GM12865 (cell line): ENCODE measurements at regions not wholly inside any gene's neighbourhood (a gene's known extent, or its start where the extent isn't known, plus 50 kb on each side); places are given as distances from the start of the nearest gene placed in this dataset.

ENCODE experiments used
- DNase-seq: peaks from one replicate; pipeline ENCODE4 v3.0.0; 2010; ENCODE audit warnings: low read depth
- H3K4me3 ChIP-seq: 2 replicates; pipeline ENCODE4 v1.5.1; 2011; ENCODE audit warnings: mild to moderate bottlenecking, low read depth, low read length, control low read depth
- CTCF ChIP-seq: IDR thresholded peaks from 2 replicates; pipeline ENCODE4 v1.5.1; 2011; ENCODE audit warnings: low read length, control low read depth, low read depth, inconsistent platforms; ENCODE audit not compliant: insufficient read depth; ENCODE audit errors: missing control alignments

GRCh38 chr4:27397886-27398285 lies 537.2 kb downstream of the STIM2 start:
- DNase-seq, result no peak
- H3K4me3 ChIP-seq, result no peak overlapping the region
- TF ChIP-seq CTCF, result no peak

GRCh38 chr4:27398631-27399310 lies 538.1 kb downstream of the STIM2 start:
- no peak overlapping the region for H3K4me3 ChIP-seq
- no peak for TF ChIP-seq CTCF
- DNase-seq, result no peak

- TF ChIP-seq CTCF, result no peak
- DNase-seq, result no peak
- H3K4me3 ChIP-seq, result no peak overlapping the region
These were observed 547.0 kb downstream of the STIM2 start for GRCh38 chr4:27407616-27408015.

- H3K4me3 ChIP-seq, result no peak overlapping the region
- no peak for DNase-seq
- TF ChIP-seq CTCF, result no peak
These were observed 552.0 kb downstream of the STIM2 start for GRCh38 chr4:27412613-27413012.

GRCh38 chr4:27414887-27415731 lies 554.5 kb downstream of the STIM2 start:
- no peak overlapping the region for H3K4me3 ChIP-seq
- TF ChIP-seq CTCF, result no peak

GRCh38 chr4:27428661-27429060 lies 568.0 kb downstream of the STIM2 start:
- no peak for DNase-seq
- no peak overlapping the region for H3K4me3 ChIP-seq
- no peak for TF ChIP-seq CTCF

More at GRCh38 chr4:27414887-27415731, 554.5 kb downstream of the STIM2 start:
- DNase-seq, result no peak
